ENCODE measurements at regions not wholly inside any gene's neighbourhood (a gene's known extent, or its start where the extent isn't known, plus 50 kb on each side); places are given as distances from the start of the nearest gene placed in this dataset.

DNA sequence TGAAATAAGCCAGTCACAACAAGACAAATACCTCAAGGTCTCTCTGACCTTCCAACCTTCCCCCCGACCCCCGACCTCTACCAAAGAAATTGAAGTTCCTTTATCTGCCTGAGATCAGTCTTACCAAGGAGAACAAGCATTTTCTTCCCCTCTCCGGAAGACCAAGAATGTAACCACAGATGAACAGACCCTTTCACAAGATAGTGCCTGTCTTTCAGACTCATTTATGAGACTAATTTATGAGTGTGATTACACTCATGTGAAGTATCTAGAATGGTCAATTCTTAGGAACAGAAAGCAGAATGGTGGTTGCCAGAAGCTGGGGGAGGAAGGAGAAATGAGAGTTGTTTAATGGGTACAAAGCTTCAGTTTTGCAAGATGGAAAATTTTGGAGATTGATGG lies 108.9 kb upstream of the MKLN1 start:
- no peak for DNase-seq (ENCODE audit: low read depth, low spot score)

DNA sequence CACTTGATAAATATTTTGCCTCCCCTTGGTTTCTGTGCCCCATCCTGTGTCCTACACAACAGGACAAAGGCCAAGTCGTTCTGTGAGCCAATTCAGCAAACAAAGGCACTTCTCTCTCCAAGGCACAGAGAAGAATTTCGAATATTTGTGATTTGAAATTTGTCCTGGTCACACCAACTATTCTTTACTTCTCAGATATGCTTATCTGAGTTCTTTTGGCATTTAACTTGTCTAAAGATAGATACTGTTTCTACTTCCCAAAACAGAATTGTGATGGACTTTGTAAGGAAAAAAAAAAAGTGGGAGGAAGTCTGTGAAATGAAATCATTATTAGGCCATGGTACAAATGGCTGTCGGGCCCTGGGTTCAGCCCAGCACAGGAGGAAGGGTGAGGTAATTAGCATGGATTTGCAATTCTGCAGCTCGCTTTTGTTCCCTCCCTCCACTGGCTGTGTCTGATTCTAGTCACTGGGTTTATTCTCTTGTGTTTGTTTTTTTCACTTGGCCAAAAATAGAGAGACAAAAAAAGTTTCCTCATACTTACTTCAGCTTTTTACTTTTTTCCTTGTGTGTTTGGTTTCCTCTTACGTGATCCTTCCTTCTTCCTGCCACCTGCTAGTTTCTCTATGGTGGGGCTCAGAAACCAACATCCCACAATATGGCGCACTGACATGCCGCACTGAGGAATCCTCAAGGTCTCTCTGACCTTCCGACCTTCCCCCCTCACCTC lies 108.2 kb upstream of the MKLN1 start:
- no peak for DNase-seq (ENCODE audit: low read depth, low spot score)

DNA sequence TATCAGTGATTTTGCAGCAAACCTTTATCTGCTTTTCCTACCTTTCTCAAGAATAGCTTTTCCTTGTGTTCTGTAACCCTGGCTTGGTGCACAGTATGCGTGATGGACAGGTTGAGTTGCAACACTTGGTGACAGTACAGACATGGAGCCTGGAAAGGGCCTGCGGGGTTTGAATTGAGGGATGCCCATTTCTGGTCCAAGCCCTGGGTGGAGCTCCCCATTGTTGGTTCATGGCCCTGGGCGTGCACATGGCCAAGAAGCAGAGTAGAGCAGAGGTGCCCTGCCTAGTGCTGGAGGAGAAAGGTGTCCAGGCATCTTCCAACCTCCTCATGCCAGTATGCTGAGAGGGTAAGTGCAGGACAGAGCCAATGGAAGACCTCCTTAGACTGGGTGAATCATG lies 106.6 kb upstream of the MKLN1 start:
- DNase-seq (ENCODE audit: low read depth, low spot score) = no peak

DNA sequence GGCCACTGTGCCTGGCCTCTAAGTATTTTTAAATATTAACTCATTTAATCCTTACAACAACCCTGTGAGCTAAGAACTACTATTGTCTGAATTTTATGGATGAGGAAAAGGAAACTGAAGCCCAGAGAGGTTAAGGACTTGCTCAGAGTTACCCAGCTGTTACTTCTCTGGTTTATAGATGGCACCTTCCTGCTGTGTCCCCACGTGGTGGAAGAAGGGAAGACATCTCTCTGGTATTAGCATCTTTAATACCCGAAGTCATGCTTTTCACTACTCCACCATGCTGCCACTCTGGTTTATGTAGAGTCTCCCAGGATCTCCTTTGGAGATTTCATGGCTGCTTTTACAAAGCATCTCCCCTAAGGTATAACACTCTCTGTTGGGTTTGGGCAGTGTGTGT lies 105.5 kb upstream of the MKLN1 start:
- DNase-seq (ENCODE audit: low read depth, low spot score) = no peak

DNA sequence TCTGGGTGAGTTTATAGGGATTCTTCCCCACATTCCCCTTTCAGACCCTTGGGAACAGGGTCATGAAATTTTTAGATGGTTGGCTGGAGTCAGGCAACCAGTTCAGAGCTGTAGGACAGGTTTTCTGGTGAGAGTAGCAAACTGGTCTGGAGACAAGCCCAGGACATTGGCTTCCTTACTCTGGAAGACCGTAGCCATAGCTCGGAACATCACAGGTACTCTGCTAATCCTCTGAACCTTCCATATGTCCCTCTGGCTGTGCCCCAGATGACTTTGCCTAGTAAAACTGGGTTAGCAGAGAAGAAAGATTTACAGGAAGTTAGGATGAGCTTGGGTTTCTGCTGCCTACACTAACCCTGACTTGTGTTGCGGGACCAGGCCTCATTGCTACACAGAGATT lies 104.5 kb upstream of the MKLN1 start:
- DNase-seq (ENCODE audit: low read depth, low spot score) = no peak

DNA sequence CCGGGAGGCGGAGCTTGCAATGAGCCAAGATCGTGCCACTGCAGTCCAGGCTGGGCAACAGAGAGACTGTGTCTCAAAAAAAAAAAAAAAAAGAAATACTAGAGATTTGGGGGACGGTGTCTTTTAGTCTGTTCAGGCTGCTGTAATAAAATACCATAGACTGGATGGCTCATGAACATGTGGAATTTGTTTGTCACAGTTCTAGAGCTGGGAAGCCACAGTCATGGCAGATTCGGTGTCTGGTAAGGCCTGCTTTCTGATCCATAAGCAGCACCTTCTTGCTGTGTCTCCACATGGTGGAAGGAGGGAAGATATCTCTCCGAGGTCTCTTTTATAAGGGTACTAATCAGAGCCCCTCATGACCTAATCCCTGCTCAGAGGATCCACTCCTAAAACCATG lies 102.7 kb upstream of the MKLN1 start:
- no peak for DNase-seq (ENCODE audit: low read depth, low spot score)

DNA sequence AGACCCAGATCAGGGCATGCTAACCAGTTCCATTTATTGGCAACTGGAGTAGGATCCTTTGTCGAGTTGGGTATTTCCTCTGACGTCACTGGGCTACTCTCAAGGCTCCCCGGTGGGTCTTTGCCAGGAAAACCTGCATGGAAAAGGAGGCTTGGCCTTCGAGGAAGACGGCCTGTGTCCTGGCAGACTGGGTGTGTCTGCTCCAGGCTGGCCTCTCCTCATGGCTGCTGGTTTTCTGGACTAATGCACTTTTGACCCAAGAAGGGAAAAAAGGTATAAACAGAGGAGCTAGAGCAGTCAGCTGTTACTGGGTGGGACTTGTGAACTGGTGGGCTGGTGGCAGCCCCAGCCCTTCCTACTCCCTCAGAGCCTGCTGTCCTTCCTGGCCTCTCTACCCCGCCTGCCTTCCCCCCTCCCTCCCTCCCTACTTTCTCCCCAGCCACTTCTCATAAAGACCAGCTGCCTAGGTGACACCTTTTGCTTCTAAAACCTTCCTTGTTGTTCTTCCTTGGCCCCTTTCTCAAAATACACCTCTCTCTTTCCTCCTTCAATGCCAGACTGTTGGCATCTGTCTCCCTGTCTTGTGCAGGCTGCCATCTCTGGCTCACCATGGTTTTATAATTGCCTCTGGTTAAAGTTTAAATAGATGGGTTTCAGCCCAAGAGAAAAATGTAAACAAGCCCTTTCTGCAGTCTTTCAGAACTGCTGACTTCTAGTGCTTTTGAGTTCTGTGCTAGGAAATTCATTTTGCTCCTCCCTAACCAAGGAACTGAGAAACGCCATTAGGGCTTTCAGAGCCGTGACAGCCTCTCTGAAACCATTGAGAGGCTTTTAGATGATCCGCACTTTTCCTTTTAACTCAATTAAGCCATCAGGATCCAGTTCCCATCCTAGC lies 101.8 kb upstream of the MKLN1 start:
- no peak for DNase-seq (ENCODE audit: low read depth, low spot score)

DNA sequence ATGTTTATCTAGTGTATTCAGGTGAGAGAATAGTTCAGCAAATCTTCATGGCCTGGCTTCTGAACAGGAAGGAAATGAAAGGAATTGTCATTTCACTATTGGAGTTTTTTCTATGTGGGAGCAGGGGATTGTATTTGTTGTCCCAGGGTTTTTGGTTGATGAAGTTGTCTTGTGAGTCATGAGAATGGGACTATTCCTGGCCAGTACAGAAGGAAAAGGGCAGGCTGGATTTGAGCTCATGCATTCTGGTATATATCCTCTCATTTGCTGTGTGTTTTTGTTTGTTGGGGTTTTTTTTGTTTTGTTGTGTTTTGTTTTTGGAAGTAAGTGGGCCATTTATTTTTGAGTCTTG lies 101.2 kb upstream of the MKLN1 start:
- DNase-seq (ENCODE audit: low read depth, low spot score) = no peak

DNA sequence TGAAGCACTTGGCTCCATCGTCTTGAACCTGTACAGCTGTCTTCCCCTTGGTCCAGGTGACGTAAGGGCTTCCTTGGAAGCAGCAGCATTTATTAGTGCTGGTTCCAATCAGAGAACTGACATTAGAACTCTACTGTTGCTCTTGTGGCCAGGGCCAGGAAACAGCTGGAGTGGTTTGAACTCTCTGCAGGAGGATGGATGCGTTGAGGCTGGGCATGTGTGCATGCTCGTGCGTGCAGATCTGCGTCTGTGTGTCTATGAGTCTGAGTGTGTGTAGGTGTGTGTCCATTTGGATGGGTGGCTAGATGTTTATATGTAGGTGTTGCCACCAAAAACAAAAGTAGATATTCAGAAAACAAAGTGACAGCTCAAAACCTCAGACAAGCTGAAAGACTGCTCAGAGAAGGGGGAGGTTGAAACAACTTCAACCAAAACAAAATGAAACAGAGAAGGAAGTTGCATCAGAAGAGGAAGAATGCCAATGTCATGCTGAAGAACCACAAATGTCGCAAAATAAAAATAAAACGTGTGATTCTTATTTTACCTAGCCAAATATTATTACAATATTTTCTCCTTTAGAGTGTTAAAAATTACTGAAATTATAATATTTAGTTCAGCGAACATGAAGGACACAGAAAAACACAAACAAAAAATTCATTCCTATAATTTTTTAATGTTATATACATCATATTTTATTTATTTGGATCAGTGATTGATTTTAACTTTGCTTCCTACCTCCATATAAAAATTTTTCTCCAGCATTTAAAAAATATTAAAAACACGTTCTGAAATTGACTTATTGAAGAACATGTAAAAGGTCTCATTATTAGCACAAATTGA lies 96.1 kb upstream of the MKLN1 start:
- DNase-seq (ENCODE audit: low read depth, low spot score) = peak; percentile 21

DNA sequence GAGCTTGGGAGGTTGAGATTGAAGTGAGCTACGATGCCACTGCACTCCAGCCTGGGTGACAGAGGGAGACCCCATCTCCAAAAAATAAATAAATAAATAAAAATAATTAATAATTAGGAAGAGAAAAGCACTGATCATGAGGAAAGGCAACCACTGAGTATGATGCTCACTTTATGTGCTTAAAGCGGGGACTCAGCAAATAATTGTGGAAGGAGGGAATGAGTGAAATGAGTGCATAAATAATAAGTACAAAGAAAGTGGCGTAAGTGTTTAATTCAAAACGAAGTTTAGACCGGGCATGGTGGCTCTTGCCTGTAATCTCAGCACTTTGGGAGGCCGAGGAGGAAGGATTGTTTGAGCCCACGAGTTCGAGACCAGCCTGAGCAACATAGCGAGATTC lies 94.9 kb upstream of the MKLN1 start:
- DNase-seq (ENCODE audit: low read depth, low spot score) = no peak

DNA sequence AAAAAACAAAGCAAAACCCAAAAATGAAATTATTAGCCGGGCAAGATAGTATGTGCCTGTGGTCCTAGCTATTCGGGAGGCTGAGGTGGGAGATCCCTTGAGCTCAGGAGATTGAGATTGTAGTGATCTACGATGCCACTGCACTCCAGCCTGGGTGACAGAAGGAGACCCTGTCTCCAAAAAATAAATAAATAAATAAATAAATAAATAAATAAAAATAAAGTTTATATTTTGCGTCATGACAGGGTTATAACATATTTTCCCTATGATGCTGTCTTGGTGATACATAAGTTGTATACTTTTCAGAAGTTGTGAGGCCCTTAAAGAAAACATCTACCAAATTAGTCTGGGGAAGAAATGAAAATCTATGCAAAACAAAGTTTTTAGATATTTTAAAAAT lies 94.5 kb upstream of the MKLN1 start:
- no peak for DNase-seq (ENCODE audit: low read depth, low spot score)

DNA sequence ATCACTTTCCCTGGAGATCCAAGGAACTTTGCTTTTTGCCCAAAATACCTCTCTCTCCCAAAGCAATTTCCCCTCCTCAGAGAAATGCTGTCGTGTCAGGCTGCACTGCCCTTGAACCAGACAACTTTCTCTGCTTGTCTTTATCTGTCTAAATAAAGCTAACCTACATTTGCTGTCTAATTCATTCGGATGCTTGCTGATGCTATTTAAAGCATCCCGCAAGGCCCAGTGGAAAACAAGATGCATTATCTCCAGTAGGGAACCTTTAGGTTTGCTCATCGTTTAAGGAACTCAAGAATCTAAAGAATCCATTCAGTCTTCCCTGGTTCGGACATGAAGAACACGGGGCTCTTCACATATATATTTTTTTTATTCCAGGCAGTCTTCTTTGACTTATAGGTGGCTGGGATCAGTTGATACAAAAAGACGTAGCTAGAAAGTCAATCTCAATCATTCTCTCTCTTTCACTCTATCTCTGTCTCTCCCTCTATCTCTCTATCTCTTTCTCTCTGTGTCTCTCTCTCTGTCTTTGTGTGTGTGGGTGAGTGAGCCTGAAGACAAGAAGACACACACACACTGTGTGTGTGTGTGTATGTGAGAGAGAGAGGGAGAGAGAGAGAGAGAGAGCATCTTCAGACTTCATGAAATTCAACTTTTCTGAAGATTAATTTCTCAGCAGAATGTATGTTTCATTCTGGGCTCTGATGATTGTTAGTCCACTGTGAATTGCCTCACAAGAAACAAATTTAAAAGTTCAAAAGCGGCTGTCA lies 92.8 kb upstream of the MKLN1 start:
- DNase-seq (ENCODE audit: low read depth, low spot score) = no peak

DNA sequence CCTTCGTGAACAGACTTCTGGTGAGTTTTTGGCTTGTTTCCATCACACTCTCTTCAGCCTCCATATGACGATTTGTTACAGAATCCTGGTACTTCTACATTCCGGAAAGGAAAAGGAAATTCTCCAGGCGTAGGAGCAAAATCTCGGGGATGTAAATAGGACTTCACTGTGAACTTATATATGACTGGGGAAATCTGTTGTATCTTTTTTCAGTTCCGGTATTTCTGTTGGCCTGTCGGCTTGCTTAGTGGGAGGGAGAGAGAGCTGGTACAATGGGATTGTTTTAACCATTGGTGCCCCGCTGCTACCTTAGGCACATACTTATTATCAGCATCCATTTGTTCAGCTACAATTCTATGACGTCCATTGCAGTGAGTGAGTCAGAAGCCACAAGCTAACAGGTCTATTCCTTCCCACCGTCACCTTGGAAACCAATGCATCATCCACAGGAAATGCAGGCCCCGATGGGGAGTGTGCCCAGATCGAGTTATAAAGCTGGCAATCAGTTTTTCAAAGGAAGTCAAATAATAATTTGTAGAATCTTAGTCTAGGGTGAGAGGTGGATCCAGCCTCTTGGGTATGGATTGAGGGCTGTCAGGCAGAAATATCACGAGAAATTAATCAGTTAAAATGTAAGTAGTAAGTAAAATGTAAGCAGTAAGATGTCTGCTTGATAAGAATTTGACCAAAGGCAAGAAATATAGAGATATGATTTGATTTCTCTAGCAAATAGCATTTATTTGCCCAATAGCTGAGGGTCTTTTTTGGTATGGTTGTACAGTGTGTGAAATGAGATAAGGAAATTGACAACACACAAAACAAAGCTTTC lies 92.0 kb upstream of the MKLN1 start:
- peak; percentile 50 for DNase-seq (ENCODE audit: low read depth, low spot score)

DNA sequence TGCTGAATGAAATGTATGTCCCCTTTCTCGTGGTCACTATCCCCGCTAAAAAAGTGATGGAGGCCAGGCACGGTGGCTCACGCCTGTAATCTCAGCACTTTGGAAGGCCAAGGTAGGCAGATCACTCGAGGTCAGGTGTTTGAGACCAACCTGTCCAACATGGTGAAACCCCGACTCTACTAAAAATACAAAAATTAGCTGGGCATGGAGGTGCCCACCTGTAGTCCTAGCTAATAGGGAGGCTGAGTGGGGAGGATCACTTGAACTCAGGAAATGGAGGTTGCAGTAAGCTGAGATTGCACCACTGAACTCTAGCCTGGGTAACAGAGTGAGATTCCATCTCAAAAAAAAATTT lies 91.4 kb upstream of the MKLN1 start:
- DNase-seq (ENCODE audit: low read depth, low spot score) = no peak

DNA sequence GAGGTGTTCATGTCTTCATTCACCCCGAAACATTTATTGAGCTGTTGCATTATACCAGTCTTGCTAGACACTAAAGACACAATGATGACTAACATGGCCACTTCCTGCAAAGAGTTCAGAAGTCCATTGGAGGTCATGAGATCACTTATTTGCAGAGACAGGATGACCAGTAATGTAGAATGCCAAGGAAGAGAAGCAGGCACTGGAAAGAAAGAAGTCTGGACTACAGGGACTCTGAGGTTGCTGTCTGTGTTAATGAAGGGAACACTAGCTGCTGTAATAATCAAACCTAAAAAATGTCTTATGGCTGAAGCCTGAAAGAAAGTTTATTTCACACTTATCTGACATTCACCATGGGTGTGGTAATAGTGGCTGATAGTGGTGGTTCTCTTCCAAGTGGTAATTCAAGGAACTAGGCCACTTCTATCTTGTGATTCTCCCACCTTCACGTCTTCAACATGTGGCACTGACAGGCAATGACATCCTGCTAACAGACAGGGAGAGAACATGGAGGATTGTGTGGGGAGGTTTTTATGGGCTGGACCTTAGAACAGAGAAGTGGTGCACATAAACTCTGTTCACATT lies 89.2 kb upstream of the MKLN1 start:
- no peak for DNase-seq (ENCODE audit: low read depth, low spot score)

DNA sequence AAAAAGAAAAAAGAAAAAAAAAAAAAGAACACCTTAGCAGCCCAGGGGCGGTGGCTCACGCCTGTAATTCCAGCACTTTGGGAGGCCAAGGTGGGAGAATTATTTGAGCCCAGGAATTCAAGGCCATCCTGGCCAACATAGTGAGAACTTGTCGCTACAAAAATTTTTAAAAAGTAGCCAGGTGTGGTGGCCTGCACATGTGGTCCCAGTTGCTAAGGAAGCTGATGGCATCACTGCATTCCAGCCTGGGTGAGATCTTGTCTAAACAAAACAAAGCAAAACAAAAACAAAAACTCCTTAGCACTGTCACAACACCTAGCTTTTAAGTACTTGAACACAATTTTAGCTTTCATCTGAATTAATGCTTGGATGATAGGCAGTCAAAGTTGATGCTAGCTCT lies 86.3 kb upstream of the MKLN1 start:
- DNase-seq (ENCODE audit: low read depth, low spot score) = no peak

DNA sequence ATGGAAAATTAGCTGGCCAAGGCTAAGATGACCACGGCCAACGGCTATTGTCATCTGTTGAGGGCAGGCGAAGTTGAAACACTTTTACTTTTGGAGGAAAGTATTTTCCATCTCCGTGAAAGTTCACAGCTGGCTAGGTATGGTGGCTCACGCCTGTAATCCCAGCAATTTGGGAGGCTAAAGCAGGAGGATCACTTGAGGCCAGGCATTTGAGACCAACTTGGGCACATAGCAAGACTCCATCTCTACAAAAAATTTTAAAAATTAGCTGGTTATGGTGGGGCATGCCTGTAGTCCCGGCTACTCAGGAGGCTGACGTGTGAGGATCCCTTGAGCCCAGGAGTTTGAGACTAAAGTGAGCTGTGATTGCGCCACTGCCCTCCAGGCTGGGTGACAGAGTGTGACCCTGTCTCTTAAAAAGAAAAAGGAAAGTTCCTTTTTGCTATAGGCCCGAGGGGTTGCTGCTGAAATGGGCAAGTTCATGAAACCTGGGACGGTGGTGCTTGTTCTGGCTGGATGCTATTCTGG lies 85.5 kb upstream of the MKLN1 start:
- no peak for DNase-seq (ENCODE audit: low read depth, low spot score)

DNA sequence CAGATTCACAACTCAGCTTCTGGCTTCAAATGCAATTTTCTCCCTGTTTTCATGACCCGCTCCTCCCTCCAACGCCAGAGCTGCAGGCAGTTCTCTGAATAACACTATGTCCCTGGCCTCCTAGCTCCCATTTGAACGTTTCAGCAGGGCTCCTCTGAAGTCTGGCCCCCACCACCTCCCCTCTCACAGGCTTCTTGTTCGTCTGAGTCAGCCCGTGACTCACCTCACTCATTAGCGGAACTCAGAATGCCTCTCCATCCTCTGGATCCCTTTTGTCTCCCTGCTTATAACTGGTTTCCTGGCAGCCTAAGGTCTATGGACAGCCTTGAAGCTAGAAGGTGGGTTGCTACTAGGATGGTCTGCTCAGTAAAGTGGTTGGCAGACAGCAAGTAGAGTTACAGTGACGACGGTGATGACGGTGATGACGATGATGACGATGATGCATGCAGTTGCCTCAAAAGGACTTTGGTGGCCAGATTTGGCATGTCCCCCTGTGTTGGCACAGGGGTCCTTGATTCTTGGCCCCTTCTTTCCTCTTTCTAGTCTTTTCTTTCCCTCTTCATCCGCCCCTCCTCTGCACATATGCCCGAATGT lies 83.3 kb upstream of the MKLN1 start:
- no peak for DNase-seq (ENCODE audit: low read depth, low spot score)

DNA sequence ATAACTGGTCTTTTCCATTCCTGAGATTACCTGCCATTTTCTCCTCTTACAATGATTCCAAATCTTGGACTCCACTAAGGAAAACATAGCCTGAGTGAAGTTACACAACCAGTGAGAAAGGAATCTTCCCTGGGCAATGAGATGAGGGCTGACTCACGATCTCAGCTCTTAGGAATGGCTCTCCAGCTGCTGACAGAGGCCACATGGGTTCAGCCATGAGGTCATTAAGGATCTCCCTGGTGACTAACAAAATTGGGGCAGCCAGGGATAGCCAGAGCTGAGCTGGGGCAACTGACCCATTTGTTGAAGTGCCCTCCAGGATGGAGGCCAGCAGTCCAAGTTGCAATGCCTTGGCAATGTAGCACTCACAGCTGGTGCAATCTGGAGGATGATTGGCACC lies 78.7 kb upstream of the MKLN1 start:
- no peak for DNase-seq (ENCODE audit: low read depth, low spot score)

DNA sequence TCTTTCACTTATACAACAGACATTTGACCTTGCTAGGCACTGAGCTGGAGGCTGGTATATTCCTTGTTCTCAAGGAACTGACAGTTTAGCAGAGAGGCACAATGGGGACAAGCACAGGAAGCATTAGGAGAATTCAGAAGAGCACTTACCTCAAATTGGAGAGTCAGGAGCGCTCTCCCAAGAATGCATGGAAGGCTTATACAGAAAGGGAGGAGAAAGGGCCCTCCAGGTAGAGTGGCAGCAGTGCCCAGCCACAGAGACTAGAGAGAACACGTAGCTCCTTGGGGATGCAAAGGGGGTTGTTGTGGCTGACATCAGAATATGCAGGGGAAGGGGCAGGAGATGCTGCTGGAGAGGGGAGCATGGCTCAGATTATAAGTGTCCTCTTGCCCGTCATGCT lies 78.2 kb upstream of the MKLN1 start:
- no peak for DNase-seq (ENCODE audit: low read depth, low spot score)

Measured in activated naive CD8-positive, alpha-beta T cell treated with anti-CD3 and anti-CD28 coated beads, Interleukin-2, amount 50 U/mL, for 16 hours (primary cell).